SK-N-SH (cell line): ENCODE measurements at regions not wholly inside any gene's neighbourhood (a gene's known extent, or its start where the extent isn't known, plus 50 kb on each side); places are given as distances from the start of the nearest gene placed in this dataset.

ENCODE experiments used
- CTCF ChIA-PET: fragments of 300-600, 350-600 bp; formaldehyde crosslinking; extraction: SDS; loops from one replicate; lab custom pipeline; 2021; lab: Yijun Ruan, JAX
- POLR2A ChIA-PET: fragments of 350-600 bp; sonication (Branson Sonifier 250); formaldehyde crosslinking; extraction: SDS; loops from one replicate; lab custom pipeline; 2020; ENCODE audit warnings: antibody characterized with exemption, inconsistent platforms; lab: Yijun Ruan, JAX
- DNase-seq: peaks from one replicate; pipeline ENCODE4 v3.0.0; 2012
- H2AFZ ChIP-seq: fragments of 200-600 bp; sonication (generic); 2 replicates; pipeline ENCODE4 v1.8.1; 2016; ENCODE audit warnings: antibody characterized with exemption, mild to moderate bottlenecking, low read depth
- H3F3A ChIP-seq: fragments of 200-600 bp; sonication (generic); replicated peaks from 2 replicates; pipeline ENCODE3; 2016; ENCODE audit warnings: antibody characterized with exemption, mild to moderate bottlenecking; ENCODE audit not compliant: insufficient read depth
- H3K27ac ChIP-seq, 2 experiments: fragments of 200-500 bp in 1 of 2; fragments of 200-600 bp in 1 of 2; sonication (Bioruptor generic) in 1 of 2; sonication (generic), shearing (Covaris generic) in 1 of 2; 2 replicates each; pipeline versions ENCODE4 v1.5.1 to v1.6.1; 2014 to 2016; ENCODE audit warnings: low read depth in 2 of 2, inconsistent platforms in 1 of 2, low read length in 1 of 2, mild to moderate bottlenecking in 1 of 2, mixed read lengths in 1 of 2
- H3K27me3 ChIP-seq: fragments of 200-600 bp; sonication (generic), shearing (Covaris generic); 2 replicates; pipeline ENCODE4 v1.6.1; 2016; ENCODE audit warnings: mixed run types; ENCODE audit not compliant: insufficient read depth
- H3K36me3 ChIP-seq, 2 experiments: fragments of 200-500 bp in 1 of 2; fragments of 200-600 bp in 1 of 2; sonication (Bioruptor generic) in 1 of 2; sonication (generic) in 1 of 2; replicated peaks in 1 of 2; 2 replicates each; pipeline versions ENCODE3 to v1.5.1; 2014 to 2016; ENCODE audit warnings: low read length in 1 of 2, mild to moderate bottlenecking in 1 of 2; ENCODE audit not compliant: insufficient read depth in 2 of 2, control insufficient read depth in 1 of 2
- H3K4me1 ChIP-seq, 2 experiments: fragments of 200-500 bp in 1 of 2; fragments of 200-600 bp in 1 of 2; sonication (Bioruptor generic) in 1 of 2; sonication (generic), shearing (Covaris generic) in 1 of 2; 2 replicates each; pipeline versions ENCODE4 v1.5.1 to v1.6.1; 2014 to 2016; ENCODE audit warnings: low read depth in 1 of 2, low read length in 1 of 2, mixed run types in 1 of 2; ENCODE audit not compliant: insufficient read depth in 2 of 2, control insufficient read depth in 1 of 2
- H3K4me2 ChIP-seq: fragments of 200-600 bp; sonication (generic), shearing (Covaris generic); 2 replicates; pipeline ENCODE4 v1.6.1; 2017; ENCODE audit warnings: mixed run types
- H3K4me3 ChIP-seq, 2 experiments: fragments of 200-500 bp in 1 of 2; fragments of 200-600 bp in 1 of 2; sonication (Bioruptor generic) in 1 of 2; sonication (generic), shearing (Covaris generic) in 1 of 2; 2 replicates each; pipeline versions ENCODE4 v1.5.1 to v1.8.1; 2014 to 2016; ENCODE audit warnings: low read depth in 2 of 2, inconsistent platforms in 1 of 2, low read length in 1 of 2, mild to moderate bottlenecking in 1 of 2, mixed read lengths in 1 of 2, moderate library complexity in 1 of 2
- H3K79me2 ChIP-seq: fragments of 200-600 bp; sonication (generic); 2 replicates; pipeline ENCODE4 v1.8.1; 2017; ENCODE audit warnings: mild to moderate bottlenecking; ENCODE audit not compliant: insufficient read depth
- H3K9ac ChIP-seq: fragments of 200-600 bp; sonication (generic); 2 replicates; pipeline ENCODE4 v1.6.1; 2017; ENCODE audit warnings: mixed run types
- H3K9me2 ChIP-seq: fragments of 200-600 bp; sonication (generic); 2 replicates; pipeline ENCODE4 v1.6.1; 2017; ENCODE audit warnings: mixed run types
- H3K9me3 ChIP-seq: fragments of 200-600 bp; sonication (generic); 2 replicates; pipeline ENCODE4 v1.6.1; 2017; ENCODE audit warnings: mixed run types, mild to moderate bottlenecking, moderate library complexity
- H4K20me1 ChIP-seq: fragments of 200-600 bp; sonication (generic); 2 replicates; pipeline ENCODE4 v1.6.1; 2017; ENCODE audit warnings: mild to moderate bottlenecking, mixed run types; ENCODE audit not compliant: insufficient read depth
- EP300 ChIP-seq, 2 experiments: IDR thresholded peaks; 2 replicates each; pipeline versions ENCODE4 v1.4.0 to v1.6.1; 2012; ENCODE audit warnings: borderline replicate concordance in 1 of 2, low read depth in 1 of 2, low read length in 1 of 2
- EZH2phosphoT487 ChIP-seq: fragments of 200-600 bp; sonication (generic); IDR thresholded peaks from 2 replicates; pipeline ENCODE4 v1.6.1; 2017; ENCODE audit warnings: low read depth, mixed run types, mild to moderate bottlenecking, antibody characterized with exemption, moderate library complexity, borderline replicate concordance
- GATA2 ChIP-seq: sonication (generic); formaldehyde crosslinking; IDR thresholded peaks from 2 replicates; pipeline ENCODE4 v1.5.0; 2020; ENCODE audit warnings: mild to moderate bottlenecking, missing genetic modification reagents
- IRF3 ChIP-seq: fragments of 150-350 bp; IDR thresholded peaks from 2 replicates; pipeline ENCODE4 v1.6.1; 2016; ENCODE audit warnings: mild to moderate bottlenecking, low read depth, low read length
- MXI1 ChIP-seq: IDR thresholded peaks from 2 replicates; pipeline ENCODE4 v1.6.1; 2012; ENCODE audit warnings: mild to moderate bottlenecking, low read depth, low read length, improper control_type of control experiment
- NRF1 ChIP-seq: IDR thresholded peaks from 2 replicates; pipeline ENCODE4 v1.6.1; 2012; ENCODE audit warnings: low read depth, mild to moderate bottlenecking, low read length
- POLR2AphosphoS5 ChIP-seq: IDR thresholded peaks from 2 replicates; pipeline ENCODE4 v1.6.1; 2012; ENCODE audit warnings: low read depth, low read length
- RXRA ChIP-seq: IDR thresholded peaks from 2 replicates; pipeline ENCODE4 v1.4.0; 2012; ENCODE audit warnings: low read depth, mild to moderate bottlenecking, borderline replicate concordance
- SMC3 ChIP-seq: IDR thresholded peaks from 2 replicates; pipeline ENCODE4 v1.6.1; 2012; ENCODE audit warnings: low read depth, low read length, improper control_type of control experiment
- TAF1 ChIP-seq: IDR thresholded peaks from 2 replicates; pipeline ENCODE4 v1.6.1; 2012; ENCODE audit warnings: low read depth, mild to moderate bottlenecking, low read length, moderate library complexity, borderline replicate concordance
- WGBS: methylation state at CpG from one replicate; pipeline ENCODE4 v1.1.6; 2017; ENCODE audit warnings: low lambda C conversion rate; 5-methylcytosine and 5-hydroxymethylcytosine counted together
- TF ChIP-seq, protein P1 (sequence below): IDR thresholded peaks from 2 replicates; pipeline ENCODE4 v1.6.1; 2012; ENCODE audit warnings: mild to moderate bottlenecking, low read depth, low read length, moderate library complexity

DNA sequence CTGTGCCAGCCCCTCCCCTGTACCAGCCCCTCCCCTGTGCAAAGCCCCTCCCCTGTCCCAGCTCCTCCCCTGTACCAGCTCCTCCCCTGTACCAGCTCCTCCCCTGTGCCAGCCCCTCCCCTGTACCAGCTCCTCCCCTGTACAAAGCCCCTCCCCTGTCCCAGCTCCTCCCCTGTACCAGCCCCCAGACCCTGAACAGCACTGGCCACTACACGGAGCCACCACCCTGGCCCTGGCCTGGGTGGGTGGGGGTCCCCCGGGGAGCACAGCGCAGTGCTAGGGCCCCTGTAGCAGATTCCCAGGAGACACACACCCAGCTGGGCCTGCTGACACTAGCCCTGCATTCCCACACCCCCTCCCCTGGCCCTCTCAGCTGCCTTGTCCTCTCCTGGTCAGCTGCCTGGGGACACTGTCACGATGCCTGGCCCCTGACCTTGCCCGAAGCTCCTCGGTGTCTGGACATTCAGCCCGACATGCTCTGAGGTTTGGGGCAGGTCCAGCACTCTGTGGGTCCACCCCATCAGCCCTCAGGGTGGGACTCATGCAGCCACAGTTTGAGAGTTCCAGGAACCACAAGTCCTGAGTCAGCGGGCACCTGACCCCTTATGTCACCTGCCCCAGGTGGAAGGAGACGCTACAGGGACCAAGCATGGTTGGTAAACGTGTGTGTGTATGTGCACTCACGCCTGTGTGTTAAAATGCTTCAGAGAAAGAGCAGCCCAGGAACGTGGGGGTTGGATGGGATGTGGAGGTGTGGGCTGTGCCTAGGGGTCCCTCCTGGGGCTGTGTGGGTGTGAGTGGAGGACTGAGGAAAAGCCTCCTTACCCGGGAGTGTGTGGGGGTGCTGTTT lies 114.2 kb downstream of the METRNL start:
- H3K9ac ChIP-seq = no peak overlapping the region
- no peaks in the 10 kb centered on the region for H3K79me2 ChIP-seq
- H3F3A ChIP-seq = no peaks in the 10 kb centered on the region
- H3K4me2 ChIP-seq = no peak overlapping the region
- no peaks in the 10 kb centered on the region for H3K9me3 ChIP-seq
- H4K20me1 ChIP-seq = no peaks in the 10 kb centered on the region
- H3K27ac ChIP-seq = no peak overlapping the region
- no peaks in the 10 kb centered on the region for H3K9me2 ChIP-seq
- POLR2A ChIA-PET = no interaction called here
- CTCF ChIA-PET = no interaction called here
- WGBS = 52% methylated on average over 13 of the region's 13 CpGs
- no peaks in the 10 kb centered on the region for H3K27me3 ChIP-seq
- no peak overlapping the region for H2AFZ ChIP-seq
- no peak for TF ChIP-seq SMC3
- H3K4me1 ChIP-seq = peaks cover 0 to 12% of the 10 kb centered on the region in 2 experiments; a peak in 3 of 4 replicates
- H3K4me3 ChIP-seq = no peak overlapping the region
- DNase-seq = no peak
- no peaks in the 10 kb centered on the region for H3K36me3 ChIP-seq

GRCh38 chr17:83194186-83194561 lies 114.8 kb downstream of the METRNL start:
- H3K27me3 ChIP-seq = no peaks in the 10 kb centered on the region
- no peak overlapping the region for H2AFZ ChIP-seq
- no peaks in the 10 kb centered on the region for H3K9me3 ChIP-seq
- no peaks in the 10 kb centered on the region for H3F3A ChIP-seq
- no peak overlapping the region for H3K27ac ChIP-seq
- TF ChIP-seq EP300 (IDR thresholded peaks at IDR 0.05; ENCODE audit: borderline replicate concordance in 1 of 2, low read depth in 1 of 2, low read length in 1 of 2) (no peak), POLR2AphosphoS5 (no peak), RXRA (no peak), EZH2phosphoT487 (no peak), TAF1 (no peak), GATA2 (no peak), MXI1 (no peak), IRF3 (no peak), NRF1 (no peak)
- TF ChIP-seq, protein P1, sequence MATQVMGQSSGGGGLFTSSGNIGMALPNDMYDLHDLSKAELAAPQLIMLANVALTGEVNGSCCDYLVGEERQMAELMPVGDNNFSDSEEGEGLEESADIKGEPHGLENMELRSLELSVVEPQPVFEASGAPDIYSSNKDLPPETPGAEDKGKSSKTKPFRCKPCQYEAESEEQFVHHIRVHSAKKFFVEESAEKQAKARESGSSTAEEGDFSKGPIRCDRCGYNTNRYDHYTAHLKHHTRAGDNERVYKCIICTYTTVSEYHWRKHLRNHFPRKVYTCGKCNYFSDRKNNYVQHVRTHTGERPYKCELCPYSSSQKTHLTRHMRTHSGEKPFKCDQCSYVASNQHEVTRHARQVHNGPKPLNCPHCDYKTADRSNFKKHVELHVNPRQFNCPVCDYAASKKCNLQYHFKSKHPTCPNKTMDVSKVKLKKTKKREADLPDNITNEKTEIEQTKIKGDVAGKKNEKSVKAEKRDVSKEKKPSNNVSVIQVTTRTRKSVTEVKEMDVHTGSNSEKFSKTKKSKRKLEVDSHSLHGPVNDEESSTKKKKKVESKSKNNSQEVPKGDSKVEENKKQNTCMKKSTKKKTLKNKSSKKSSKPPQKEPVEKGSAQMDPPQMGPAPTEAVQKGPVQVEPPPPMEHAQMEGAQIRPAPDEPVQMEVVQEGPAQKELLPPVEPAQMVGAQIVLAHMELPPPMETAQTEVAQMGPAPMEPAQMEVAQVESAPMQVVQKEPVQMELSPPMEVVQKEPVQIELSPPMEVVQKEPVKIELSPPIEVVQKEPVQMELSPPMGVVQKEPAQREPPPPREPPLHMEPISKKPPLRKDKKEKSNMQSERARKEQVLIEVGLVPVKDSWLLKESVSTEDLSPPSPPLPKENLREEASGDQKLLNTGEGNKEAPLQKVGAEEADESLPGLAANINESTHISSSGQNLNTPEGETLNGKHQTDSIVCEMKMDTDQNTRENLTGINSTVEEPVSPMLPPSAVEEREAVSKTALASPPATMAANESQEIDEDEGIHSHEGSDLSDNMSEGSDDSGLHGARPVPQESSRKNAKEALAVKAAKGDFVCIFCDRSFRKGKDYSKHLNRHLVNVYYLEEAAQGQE = no peak
- TF ChIP-seq, all 33 proteins: peak for 0
- Histone ChIP-seq H3K4me2 (no peak overlapping the region), H3K9ac (no peak overlapping the region), H3K9me2 (no peaks in the 10 kb centered on the region), H3K4me1 (peaks cover 0 to 18% of the 10 kb centered on the region in 2 experiments; a peak in 3 of 4 replicates), H3K79me2 (no peaks in the 10 kb centered on the region), H3K4me3 (no peak overlapping the region), H3K36me3 (no peaks in the 10 kb centered on the region), H4K20me1 (no peaks in the 10 kb centered on the region)
- WGBS = 65% methylated on average over 6 of the region's 7 CpGs
- CTCF ChIA-PET = no interaction called here
- no peak for DNase-seq
- POLR2A ChIA-PET = interaction anchor here (0.6 kb wide), 1 partner anchor 394 kb away, joined by 3 read pairs; no protein-coding TSS in a partner anchor
